H1 (cell line): ENCODE measurements at regions not wholly inside any gene's neighbourhood (a gene's known extent, or its start where the extent isn't known, plus 50 kb on each side); places are given as distances from the start of the nearest gene placed in this dataset.

Source experiments
- CTCF ChIA-PET: fragments of 300-600 bp; sonication (Branson Sonifier 250); formaldehyde crosslinking; loops from one replicate; lab custom pipeline; 2021; ENCODE audit not compliant: partially characterized antibody; lab: Charles Lee
- POLR2A ChIA-PET: fragments of 300-600 bp; sonication (Branson Sonifier 250); formaldehyde crosslinking; loops from one replicate; lab custom pipeline; 2021; ENCODE audit warnings: inconsistent platforms; ENCODE audit not compliant: partially characterized antibody; lab: Charles Lee
- DNase-seq, 2 experiments: peaks; one replicate each; pipeline versions ENCODE4 v3.0.0 to v3.0.0-alpha.2; 2010 to 2022; ENCODE audit warnings: low spot score in 2 of 2, low read depth in 1 of 2, mixed read lengths in 1 of 2
- FAIRE-seq: peaks from 2 replicates; lab custom pipeline; 2011; peaks lifted over from hg19 to GRCh38; lab: Jason Lieb, UNC
- H2AFZ ChIP-seq: 2 replicates; pipeline ENCODE4 v1.8.1; 2012; ENCODE audit warnings: low read length, inconsistent platforms
- H2AK5ac ChIP-seq: 2 replicates; pipeline ENCODE4 v1.6.1; 2013; ENCODE audit warnings: low read depth, low read length
- H2BK120ac ChIP-seq: replicated peaks from 2 replicates; pipeline ENCODE3; 2013; ENCODE audit warnings: low read depth, low read length, inconsistent platforms
- H2BK12ac ChIP-seq: 2 replicates; pipeline ENCODE4 v1.6.1; 2013; ENCODE audit warnings: low read depth, low read length
- H2BK15ac ChIP-seq: 2 replicates; pipeline ENCODE4 v1.6.1; 2013; ENCODE audit warnings: low read length
- H2BK20ac ChIP-seq: 2 replicates; pipeline ENCODE4 v1.6.1; 2013; ENCODE audit warnings: low read length
- H2BK5ac ChIP-seq: 2 replicates; pipeline ENCODE4 v1.6.1; 2013; ENCODE audit warnings: low read depth, low read length
- H3K14ac ChIP-seq: 2 replicates; pipeline ENCODE4 v1.6.1; 2013; ENCODE audit warnings: inconsistent platforms; ENCODE audit not compliant: insufficient read length
- H3K18ac ChIP-seq: 2 replicates; pipeline ENCODE4 v1.6.1; 2013; ENCODE audit warnings: low read length; ENCODE audit errors: extremely low read depth
- H3K23ac ChIP-seq: 2 replicates; pipeline ENCODE4 v1.6.1; 2013; ENCODE audit warnings: inconsistent platforms; ENCODE audit not compliant: insufficient read length
- H3K23me2 ChIP-seq: 2 replicates; pipeline ENCODE4 v1.6.1; 2013; ENCODE audit warnings: low read depth, low read length
- H3K27ac ChIP-seq: 2 replicates; pipeline ENCODE4 v1.6.1; 2011; ENCODE audit warnings: low read depth, low read length, inconsistent platforms
- H3K27me3 ChIP-seq, 4 experiments: replicated peaks in 1 of 4; 1 replicate in 1 of 4; 2 replicates in 3 of 4; pipeline versions ENCODE4 v1.6.1 to v1.8.1; 2011 to 2013; ENCODE audit warnings: low read length in 3 of 4, mild to moderate bottlenecking in 3 of 4, inconsistent platforms in 2 of 4, mixed read lengths in 2 of 4, moderate library complexity in 1 of 4; ENCODE audit not compliant: control insufficient read depth in 3 of 4, insufficient read depth in 3 of 4; ENCODE audit errors: extremely low read depth in 1 of 4
- H3K36me3 ChIP-seq, 4 experiments: 2 replicates each; pipeline versions ENCODE4 v1.6.1 to v1.8.1; 2011 to 2013; ENCODE audit warnings: mild to moderate bottlenecking in 4 of 4, low read length in 3 of 4, moderate library complexity in 2 of 4, control low read depth in 1 of 4, inconsistent platforms in 1 of 4; ENCODE audit not compliant: insufficient read depth in 4 of 4, control insufficient read depth in 2 of 4
- H3K4ac ChIP-seq: replicated peaks from 2 replicates; pipeline ENCODE3; 2013; ENCODE audit warnings: low read length, low read depth, mixed read lengths, inconsistent platforms; ENCODE audit not compliant: insufficient read length
- H3K4me1 ChIP-seq, 4 experiments: replicated peaks in 1 of 4; 1 replicate in 1 of 4; 2 replicates in 3 of 4; pipeline versions ENCODE4 v1.6.1 to v1.8.1; 2011 to 2013; ENCODE audit warnings: low read length in 3 of 4, inconsistent platforms in 2 of 4, mixed read lengths in 1 of 4; ENCODE audit not compliant: insufficient read depth in 4 of 4, control insufficient read depth in 3 of 4
- H3K4me2 ChIP-seq, 2 experiments: 2 replicates each; pipeline versions ENCODE4 v1.6.1 to v1.8.1; 2011 to 2013; ENCODE audit warnings: low read depth in 2 of 2, low read length in 2 of 2, control low read depth in 1 of 2, inconsistent platforms in 1 of 2, mild to moderate bottlenecking in 1 of 2; ENCODE audit not compliant: insufficient read depth in 1 of 2
- H3K4me3 ChIP-seq, 4 experiments: fragments of 200-600, 300-600 bp in 1 of 4; sonication (generic), shearing (Covaris generic), sonication (Bioruptor Twin) in 1 of 4; 2 replicates each; pipeline versions ENCODE4 v1.5.1 to v1.8.1; 2011 to 2016; ENCODE audit warnings: low read length in 4 of 4, low read depth in 3 of 4, control low read depth in 2 of 4, inconsistent platforms in 2 of 4, mild to moderate bottlenecking in 2 of 4, mixed read lengths in 1 of 4, moderate library complexity in 1 of 4; ENCODE audit not compliant: insufficient read depth in 2 of 4; ENCODE audit errors: extremely low read depth in 1 of 4
- H3K56ac ChIP-seq: replicated peaks from 2 replicates; pipeline ENCODE3; 2013; ENCODE audit warnings: low read depth, mild to moderate bottlenecking, mixed read lengths, low read length, inconsistent platforms; ENCODE audit not compliant: insufficient read length
- H3K79me1 ChIP-seq: 2 replicates; pipeline ENCODE4 v1.6.1; 2013; ENCODE audit warnings: low read depth, low read length, control low read depth
- H3K79me2 ChIP-seq, 2 experiments: 2 replicates each; pipeline versions ENCODE4 v1.6.1 to v1.8.1; 2012 to 2013; ENCODE audit warnings: low read length in 2 of 2, mild to moderate bottlenecking in 2 of 2, inconsistent platforms in 1 of 2; ENCODE audit not compliant: insufficient read depth in 2 of 2, control insufficient read depth in 1 of 2
- H3K9ac ChIP-seq, 4 experiments: replicated peaks in 1 of 4; 1 replicate in 1 of 4; 2 replicates in 3 of 4; pipeline versions ENCODE4 v1.6.1 to v1.8.1; 2011 to 2013; ENCODE audit warnings: low read depth in 3 of 4, low read length in 3 of 4, control low read depth in 2 of 4, mild to moderate bottlenecking in 2 of 4, moderate library complexity in 2 of 4, inconsistent platforms in 1 of 4; ENCODE audit errors: extremely low read depth in 1 of 4
- H3K9me3 ChIP-seq, 2 experiments: 2 replicates each; pipeline versions ENCODE4 v1.6.1 to v1.8.1; 2012 to 2013; ENCODE audit warnings: mild to moderate bottlenecking in 2 of 2, moderate library complexity in 2 of 2, control low read depth in 1 of 2, inconsistent platforms in 1 of 2, low read depth in 1 of 2, low read length in 1 of 2, mixed read lengths in 1 of 2; ENCODE audit not compliant: insufficient read depth in 2 of 2
- H4K20me1 ChIP-seq, 2 experiments: replicated peaks in 1 of 2; 2 replicates each; pipeline versions ENCODE3 to v1.8.1; 2011 to 2013; ENCODE audit warnings: inconsistent platforms in 2 of 2, low read length in 2 of 2, mild to moderate bottlenecking in 1 of 2; ENCODE audit not compliant: insufficient read depth in 2 of 2, control insufficient read depth in 1 of 2
- H4K5ac ChIP-seq: 2 replicates; pipeline ENCODE4 v1.6.1; 2013; ENCODE audit warnings: low read length, low read depth, mixed read lengths, inconsistent platforms; ENCODE audit not compliant: insufficient read length
- H4K8ac ChIP-seq: 2 replicates; pipeline ENCODE4 v1.8.0; 2013; ENCODE audit warnings: mild to moderate bottlenecking, moderate library complexity, low read length, inconsistent platforms; ENCODE audit not compliant: insufficient read depth; ENCODE audit errors: extremely low read depth
- H4K91ac ChIP-seq: replicated peaks from 2 replicates; pipeline ENCODE3; 2013; ENCODE audit warnings: low read length, mixed read lengths, inconsistent platforms; ENCODE audit not compliant: insufficient read length
- WGBS, 2 experiments: shearing (Covaris generic) in 1 of 2; methylation state at CpG; one replicate each; pipeline versions ENCODE4 v1.1.6 to v1.1.7; 2013 to 2015; ENCODE audit warnings: low lambda C conversion rate in 2 of 2, mixed read lengths in 2 of 2, inconsistent platforms in 1 of 2, low coverage in 1 of 2, missing lambda C conversion rate in 1 of 2; ENCODE audit not compliant: insufficient replicate concordance in 2 of 2, insufficient coverage in 1 of 2, insufficient read length in 1 of 2; ENCODE audit errors: extremely low coverage in 1 of 2, missing lambda C conversion rate in 1 of 2; 5-methylcytosine and 5-hydroxymethylcytosine counted together
- TF ChIP-seq, protein P1 (sequence below): fragments of 300-600 bp; sonication (generic); IDR thresholded peaks from 2 replicates; pipeline ENCODE4 v1.7.1; 2012; ENCODE audit warnings: low read length, moderate library complexity, mild to moderate bottlenecking, inconsistent platforms; ENCODE audit not compliant: insufficient replicate concordance

GRCh38 chr3:64293121-64293520 is 67.9 kb upstream of the PRICKLE2 start:
- H4K20me1 ChIP-seq, result no peaks in the 10 kb centered on the region
- H3K27ac ChIP-seq, result no peak overlapping the region
- no peaks in the 10 kb centered on the region for H3K27me3 ChIP-seq
- no peak overlapping the region for H2AK5ac ChIP-seq
- H3K23ac ChIP-seq, result no peak overlapping the region
- no peak overlapping the region for H3K56ac ChIP-seq
- ChIA-PET POLR2A (no interaction called here), CTCF (no interaction called here)
- no peak overlapping the region for H2BK120ac ChIP-seq
- no peak overlapping the region for H4K8ac ChIP-seq
- H3K79me1 ChIP-seq, result no peaks in the 10 kb centered on the region
- peaks cover 12 to 13% of the 10 kb centered on the region in 2 experiments; a peak in 3 of 4 replicates for H3K9me3 ChIP-seq
- H2BK12ac ChIP-seq, result no peak overlapping the region
- H3K9ac ChIP-seq, result no peak overlapping the region
- H3K23me2 ChIP-seq, result no peaks in the 10 kb centered on the region
- H3K18ac ChIP-seq, result no peak overlapping the region
- H4K91ac ChIP-seq, result no peak overlapping the region
- H2AFZ ChIP-seq, result no peak overlapping the region
- no peak overlapping the region for H2BK20ac ChIP-seq
- FAIRE-seq (no peak), DNase-seq (no peak)
- no peak overlapping the region for H2BK5ac ChIP-seq
- 90% methylated on average over 9 of the region's 9 CpGs; no CpG with 5 or more reads in 1 of the 2 experiments for WGBS, 2 experiments
- H3K4me2 ChIP-seq, result no peak overlapping the region
- no peaks in the 10 kb centered on the region for H3K79me2 ChIP-seq
- no peak overlapping the region for H3K14ac ChIP-seq
- no peak overlapping the region for H3K4me3 ChIP-seq
- no peaks in the 10 kb centered on the region; a peak in 1 of 8 replicates for H3K36me3 ChIP-seq
- no peak overlapping the region for H4K5ac ChIP-seq
- H3K4me1 ChIP-seq, result no peaks in the 10 kb centered on the region
- H2BK15ac ChIP-seq, result no peak overlapping the region
- H3K4ac ChIP-seq, result no peak overlapping the region
- TF ChIP-seq, protein P1, sequence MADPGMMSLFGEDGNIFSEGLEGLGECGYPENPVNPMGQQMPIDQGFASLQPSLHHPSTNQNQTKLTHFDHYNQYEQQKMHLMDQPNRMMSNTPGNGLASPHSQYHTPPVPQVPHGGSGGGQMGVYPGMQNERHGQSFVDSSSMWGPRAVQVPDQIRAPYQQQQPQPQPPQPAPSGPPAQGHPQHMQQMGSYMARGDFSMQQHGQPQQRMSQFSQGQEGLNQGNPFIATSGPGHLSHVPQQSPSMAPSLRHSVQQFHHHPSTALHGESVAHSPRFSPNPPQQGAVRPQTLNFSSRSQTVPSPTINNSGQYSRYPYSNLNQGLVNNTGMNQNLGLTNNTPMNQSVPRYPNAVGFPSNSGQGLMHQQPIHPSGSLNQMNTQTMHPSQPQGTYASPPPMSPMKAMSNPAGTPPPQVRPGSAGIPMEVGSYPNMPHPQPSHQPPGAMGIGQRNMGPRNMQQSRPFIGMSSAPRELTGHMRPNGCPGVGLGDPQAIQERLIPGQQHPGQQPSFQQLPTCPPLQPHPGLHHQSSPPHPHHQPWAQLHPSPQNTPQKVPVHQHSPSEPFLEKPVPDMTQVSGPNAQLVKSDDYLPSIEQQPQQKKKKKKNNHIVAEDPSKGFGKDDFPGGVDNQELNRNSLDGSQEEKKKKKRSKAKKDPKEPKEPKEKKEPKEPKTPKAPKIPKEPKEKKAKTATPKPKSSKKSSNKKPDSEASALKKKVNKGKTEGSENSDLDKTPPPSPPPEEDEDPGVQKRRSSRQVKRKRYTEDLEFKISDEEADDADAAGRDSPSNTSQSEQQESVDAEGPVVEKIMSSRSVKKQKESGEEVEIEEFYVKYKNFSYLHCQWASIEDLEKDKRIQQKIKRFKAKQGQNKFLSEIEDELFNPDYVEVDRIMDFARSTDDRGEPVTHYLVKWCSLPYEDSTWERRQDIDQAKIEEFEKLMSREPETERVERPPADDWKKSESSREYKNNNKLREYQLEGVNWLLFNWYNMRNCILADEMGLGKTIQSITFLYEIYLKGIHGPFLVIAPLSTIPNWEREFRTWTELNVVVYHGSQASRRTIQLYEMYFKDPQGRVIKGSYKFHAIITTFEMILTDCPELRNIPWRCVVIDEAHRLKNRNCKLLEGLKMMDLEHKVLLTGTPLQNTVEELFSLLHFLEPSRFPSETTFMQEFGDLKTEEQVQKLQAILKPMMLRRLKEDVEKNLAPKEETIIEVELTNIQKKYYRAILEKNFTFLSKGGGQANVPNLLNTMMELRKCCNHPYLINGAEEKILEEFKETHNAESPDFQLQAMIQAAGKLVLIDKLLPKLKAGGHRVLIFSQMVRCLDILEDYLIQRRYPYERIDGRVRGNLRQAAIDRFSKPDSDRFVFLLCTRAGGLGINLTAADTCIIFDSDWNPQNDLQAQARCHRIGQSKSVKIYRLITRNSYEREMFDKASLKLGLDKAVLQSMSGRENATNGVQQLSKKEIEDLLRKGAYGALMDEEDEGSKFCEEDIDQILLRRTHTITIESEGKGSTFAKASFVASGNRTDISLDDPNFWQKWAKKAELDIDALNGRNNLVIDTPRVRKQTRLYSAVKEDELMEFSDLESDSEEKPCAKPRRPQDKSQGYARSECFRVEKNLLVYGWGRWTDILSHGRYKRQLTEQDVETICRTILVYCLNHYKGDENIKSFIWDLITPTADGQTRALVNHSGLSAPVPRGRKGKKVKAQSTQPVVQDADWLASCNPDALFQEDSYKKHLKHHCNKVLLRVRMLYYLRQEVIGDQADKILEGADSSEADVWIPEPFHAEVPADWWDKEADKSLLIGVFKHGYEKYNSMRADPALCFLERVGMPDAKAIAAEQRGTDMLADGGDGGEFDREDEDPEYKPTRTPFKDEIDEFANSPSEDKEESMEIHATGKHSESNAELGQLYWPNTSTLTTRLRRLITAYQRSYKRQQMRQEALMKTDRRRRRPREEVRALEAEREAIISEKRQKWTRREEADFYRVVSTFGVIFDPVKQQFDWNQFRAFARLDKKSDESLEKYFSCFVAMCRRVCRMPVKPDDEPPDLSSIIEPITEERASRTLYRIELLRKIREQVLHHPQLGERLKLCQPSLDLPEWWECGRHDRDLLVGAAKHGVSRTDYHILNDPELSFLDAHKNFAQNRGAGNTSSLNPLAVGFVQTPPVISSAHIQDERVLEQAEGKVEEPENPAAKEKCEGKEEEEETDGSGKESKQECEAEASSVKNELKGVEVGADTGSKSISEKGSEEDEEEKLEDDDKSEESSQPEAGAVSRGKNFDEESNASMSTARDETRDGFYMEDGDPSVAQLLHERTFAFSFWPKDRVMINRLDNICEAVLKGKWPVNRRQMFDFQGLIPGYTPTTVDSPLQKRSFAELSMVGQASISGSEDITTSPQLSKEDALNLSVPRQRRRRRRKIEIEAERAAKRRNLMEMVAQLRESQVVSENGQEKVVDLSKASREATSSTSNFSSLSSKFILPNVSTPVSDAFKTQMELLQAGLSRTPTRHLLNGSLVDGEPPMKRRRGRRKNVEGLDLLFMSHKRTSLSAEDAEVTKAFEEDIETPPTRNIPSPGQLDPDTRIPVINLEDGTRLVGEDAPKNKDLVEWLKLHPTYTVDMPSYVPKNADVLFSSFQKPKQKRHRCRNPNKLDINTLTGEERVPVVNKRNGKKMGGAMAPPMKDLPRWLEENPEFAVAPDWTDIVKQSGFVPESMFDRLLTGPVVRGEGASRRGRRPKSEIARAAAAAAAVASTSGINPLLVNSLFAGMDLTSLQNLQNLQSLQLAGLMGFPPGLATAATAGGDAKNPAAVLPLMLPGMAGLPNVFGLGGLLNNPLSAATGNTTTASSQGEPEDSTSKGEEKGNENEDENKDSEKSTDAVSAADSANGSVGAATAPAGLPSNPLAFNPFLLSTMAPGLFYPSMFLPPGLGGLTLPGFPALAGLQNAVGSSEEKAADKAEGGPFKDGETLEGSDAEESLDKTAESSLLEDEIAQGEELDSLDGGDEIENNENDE, result no peak
